H1 (cell line): ENCODE measurements at regions not wholly inside any gene's neighbourhood (a gene's known extent, or its start where the extent isn't known, plus 50 kb on each side); places are given as distances from the start of the nearest gene placed in this dataset.

ENCODE experiments used
- ASH2L ChIP-seq: fragments of 200-600, 300-600 bp; sonication (generic); IDR thresholded peaks from one replicate; pipeline ENCODE4 v1.7.1; 2017; ENCODE audit warnings: low read length
- CEBPB ChIP-seq: IDR thresholded peaks from 2 replicates; pipeline ENCODE4 v1.6.1; 2012; ENCODE audit warnings: low read depth, low read length
- EZH2 ChIP-seq: fragments of 200-600 bp; sonication (generic); IDR thresholded peaks from 2 replicates; pipeline ENCODE4 v1.7.1; 2012; ENCODE audit warnings: low read depth, mild to moderate bottlenecking, moderate library complexity, low read length, inconsistent platforms; ENCODE audit not compliant: severe bottlenecking
- GABPA ChIP-seq: IDR thresholded peaks from 2 replicates; pipeline ENCODE4 v1.6.1; 2011; ENCODE audit warnings: mild to moderate bottlenecking, low read length, moderate library complexity, borderline replicate concordance; ENCODE audit not compliant: insufficient read depth
- JUN ChIP-seq: IDR thresholded peaks from 2 replicates; pipeline ENCODE4 v1.6.1; 2011; ENCODE audit warnings: low read depth, mild to moderate bottlenecking, improper control_type of control experiment, low read length
- JUND ChIP-seq: IDR thresholded peaks from 2 replicates; pipeline ENCODE4 v1.6.1; 2011; ENCODE audit warnings: mild to moderate bottlenecking, improper control_type of control experiment, low read length
- POLR2A ChIP-seq, 2 experiments: IDR thresholded peaks; 1 replicate in 1 of 2; 2 replicates in 1 of 2; pipeline ENCODE4 v1.6.1; 2011; ENCODE audit warnings: low read depth in 2 of 2, low read length in 2 of 2, mild to moderate bottlenecking in 2 of 2; ENCODE audit errors: control extremely low read depth in 1 of 2
- POLR2AphosphoS5 ChIP-seq: IDR thresholded peaks from 2 replicates; pipeline ENCODE4 v1.6.1; 2011; ENCODE audit warnings: low read depth, low read length
- SIX5 ChIP-seq: IDR thresholded peaks from 2 replicates; pipeline ENCODE4 v1.6.1; 2011; ENCODE audit warnings: mild to moderate bottlenecking, low read depth, low read length
- SP1 ChIP-seq: IDR thresholded peaks from 2 replicates; pipeline ENCODE4 v1.6.1; 2011; ENCODE audit warnings: low read depth, low read length
- TF ChIP-seq, protein P1 (sequence below), 3 experiments: IDR thresholded peaks; 1 replicate in 2 of 3; 2 replicates in 1 of 3; pipeline versions ENCODE4 v1.5.1 to v1.6.1; 2011; ENCODE audit warnings: low read length in 3 of 3, mild to moderate bottlenecking in 3 of 3, inconsistent platforms in 2 of 3, low read depth in 1 of 3, moderate library complexity in 1 of 3; ENCODE audit not compliant: insufficient read depth in 1 of 3; ENCODE audit errors: control extremely low read depth in 1 of 3
- TF ChIP-seq, protein P2 (sequence below): IDR thresholded peaks from 2 replicates; pipeline ENCODE4 v1.6.1; 2011; ENCODE audit warnings: low read length, improper control_type of control experiment

DNA sequence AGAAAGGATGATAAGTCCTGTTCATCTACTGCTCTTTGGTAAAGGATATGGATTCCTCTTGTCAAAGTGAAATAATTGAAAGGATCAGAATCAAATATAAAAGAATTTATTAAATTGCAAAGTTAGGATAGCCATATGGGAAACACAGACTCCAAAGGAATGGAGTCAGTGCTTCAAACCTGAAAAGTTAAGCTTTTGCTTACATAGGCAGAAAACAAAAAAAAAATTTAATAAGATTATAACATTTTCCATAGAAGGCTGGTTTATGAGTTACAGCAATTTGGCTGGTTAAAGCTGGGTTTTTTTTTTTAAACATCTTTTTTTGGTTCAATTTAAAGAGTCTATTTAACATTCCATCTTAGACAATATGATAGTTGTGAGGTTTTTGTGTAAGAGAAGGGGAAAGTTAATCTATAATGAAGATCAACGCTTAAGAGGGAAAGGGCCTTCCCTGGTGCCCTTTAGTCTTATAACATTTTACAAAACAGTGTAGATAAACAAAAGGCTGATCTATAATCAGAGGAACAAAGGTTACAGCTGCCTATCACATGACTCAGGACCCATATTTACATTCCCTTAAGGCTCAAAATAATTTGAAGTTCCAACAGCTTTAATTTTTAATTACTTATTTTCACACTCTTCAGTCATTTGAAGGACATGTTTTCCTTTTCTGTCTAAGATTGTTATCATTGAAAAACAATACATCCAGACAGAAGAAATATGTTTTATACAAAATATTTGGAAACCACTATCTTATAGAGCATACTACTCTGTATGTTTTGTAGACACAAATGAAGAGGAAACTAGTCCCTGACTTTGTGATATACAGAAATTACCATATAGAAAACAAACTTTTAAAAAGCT lies 234.3 kb upstream of the MBL2 start:
- TF ChIP-seq POLR2A (IDR thresholded peaks at IDR 0.05; ENCODE audit: control extremely low read depth in 1 of 2, low read depth in 2 of 2, low read length in 2 of 2) = no peak
- TF ChIP-seq GABPA = no peak
- TF ChIP-seq, protein P1, sequence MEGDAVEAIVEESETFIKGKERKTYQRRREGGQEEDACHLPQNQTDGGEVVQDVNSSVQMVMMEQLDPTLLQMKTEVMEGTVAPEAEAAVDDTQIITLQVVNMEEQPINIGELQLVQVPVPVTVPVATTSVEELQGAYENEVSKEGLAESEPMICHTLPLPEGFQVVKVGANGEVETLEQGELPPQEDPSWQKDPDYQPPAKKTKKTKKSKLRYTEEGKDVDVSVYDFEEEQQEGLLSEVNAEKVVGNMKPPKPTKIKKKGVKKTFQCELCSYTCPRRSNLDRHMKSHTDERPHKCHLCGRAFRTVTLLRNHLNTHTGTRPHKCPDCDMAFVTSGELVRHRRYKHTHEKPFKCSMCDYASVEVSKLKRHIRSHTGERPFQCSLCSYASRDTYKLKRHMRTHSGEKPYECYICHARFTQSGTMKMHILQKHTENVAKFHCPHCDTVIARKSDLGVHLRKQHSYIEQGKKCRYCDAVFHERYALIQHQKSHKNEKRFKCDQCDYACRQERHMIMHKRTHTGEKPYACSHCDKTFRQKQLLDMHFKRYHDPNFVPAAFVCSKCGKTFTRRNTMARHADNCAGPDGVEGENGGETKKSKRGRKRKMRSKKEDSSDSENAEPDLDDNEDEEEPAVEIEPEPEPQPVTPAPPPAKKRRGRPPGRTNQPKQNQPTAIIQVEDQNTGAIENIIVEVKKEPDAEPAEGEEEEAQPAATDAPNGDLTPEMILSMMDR (IDR thresholded peaks at IDR 0.05; ENCODE audit: control extremely low read depth in 1 of 3, insufficient read depth in 1 of 3, low read depth in 1 of 3, low read length in 3 of 3) = no peak
- no peak for TF ChIP-seq JUND
- no peak for TF ChIP-seq POLR2AphosphoS5
- TF ChIP-seq EZH2 = no peak
- TF ChIP-seq SP1 = no peak
- no peak for TF ChIP-seq ASH2L
- no peak for TF ChIP-seq CEBPB
- TF ChIP-seq JUN = no peak
- TF ChIP-seq, protein P2, sequence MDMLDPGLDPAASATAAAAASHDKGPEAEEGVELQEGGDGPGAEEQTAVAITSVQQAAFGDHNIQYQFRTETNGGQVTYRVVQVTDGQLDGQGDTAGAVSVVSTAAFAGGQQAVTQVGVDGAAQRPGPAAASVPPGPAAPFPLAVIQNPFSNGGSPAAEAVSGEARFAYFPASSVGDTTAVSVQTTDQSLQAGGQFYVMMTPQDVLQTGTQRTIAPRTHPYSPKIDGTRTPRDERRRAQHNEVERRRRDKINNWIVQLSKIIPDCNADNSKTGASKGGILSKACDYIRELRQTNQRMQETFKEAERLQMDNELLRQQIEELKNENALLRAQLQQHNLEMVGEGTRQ = no peak
- TF ChIP-seq SIX5 = no peak
